PC-3 (cell line): ENCODE measurements at regions not wholly inside any gene's neighbourhood (a gene's known extent, or its start where the extent isn't known, plus 50 kb on each side); places are given as distances from the start of the nearest gene placed in this dataset.

Experiments used
- EZH2 ChIP-seq: fragments of 300-600 bp; sonication (generic); IDR thresholded peaks from one replicate; pipeline ENCODE4 v1.6.1; 2017; ENCODE audit warnings: antibody characterized with exemption, mild to moderate bottlenecking, low read length; ENCODE audit not compliant: unreplicated experiment
- EZH2phosphoT487 ChIP-seq: fragments of 300-600 bp; sonication (generic); IDR thresholded peaks from 2 replicates; pipeline ENCODE4 v1.6.1; 2018; ENCODE audit warnings: mild to moderate bottlenecking, antibody characterized with exemption, low read length, borderline replicate concordance

GRCh38 chr5:128021411-128021810, 62.2 kb upstream of the SLC12A2 start:
- TF ChIP-seq EZH2phosphoT487: no peak
- TF ChIP-seq EZH2: no peak
